Epidermal melanocyte (primary cell): ENCODE measurements at regions not wholly inside any gene's neighbourhood (a gene's known extent, or its start where the extent isn't known, plus 50 kb on each side); places are given as distances from the start of the nearest gene placed in this dataset.
"Not testable (repeated sequence)": the region's sequence is repeated elsewhere in the genome, so short reads cannot be mapped to it uniquely, and the experiment has no call there.

Experiments used
- DNase-seq: peaks from one replicate; pipeline ENCODE4 v3.0.0; 2011; ENCODE audit warnings: low spot score; ENCODE audit not compliant: insufficient read length

GRCh38 chr16:86338403-86339115, 171.8 kb upstream of the FOXF1 start:
- DNase-seq, result no peak

- DNase-seq, result no peak
Observed at GRCh38 chr16:86342161-86342834, 168.0 kb upstream of the FOXF1 start.

GRCh38 chr16:86343027-86343795, 167.1 kb upstream of the FOXF1 start:
- DNase-seq, result peak; percentile 52

GRCh38 chr16:86343796-86344585, 166.3 kb upstream of the FOXF1 start:
- no peak for DNase-seq

DNA sequence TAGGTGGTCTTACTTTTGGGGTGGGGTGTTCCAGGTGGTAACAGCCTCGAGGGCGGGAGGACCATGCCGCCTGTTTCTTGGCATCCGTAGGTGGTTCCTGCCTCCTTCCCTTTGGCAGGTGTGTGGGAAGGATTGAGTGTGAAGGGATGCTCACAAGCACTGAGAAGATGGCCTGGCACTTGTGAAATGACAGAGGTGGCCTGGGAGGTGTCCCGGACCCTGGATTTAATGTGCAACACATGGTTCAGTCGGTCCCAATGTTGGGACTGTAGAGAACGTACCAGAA, 165.8 kb upstream of the FOXF1 start:
- DNase-seq, result no peak

GRCh38 chr16:86344881-86345280, 165.4 kb upstream of the FOXF1 start:
- no peak for DNase-seq

GRCh38 chr16:86345516-86345915, 164.8 kb upstream of the FOXF1 start:
- DNase-seq, result no peak

DNA sequence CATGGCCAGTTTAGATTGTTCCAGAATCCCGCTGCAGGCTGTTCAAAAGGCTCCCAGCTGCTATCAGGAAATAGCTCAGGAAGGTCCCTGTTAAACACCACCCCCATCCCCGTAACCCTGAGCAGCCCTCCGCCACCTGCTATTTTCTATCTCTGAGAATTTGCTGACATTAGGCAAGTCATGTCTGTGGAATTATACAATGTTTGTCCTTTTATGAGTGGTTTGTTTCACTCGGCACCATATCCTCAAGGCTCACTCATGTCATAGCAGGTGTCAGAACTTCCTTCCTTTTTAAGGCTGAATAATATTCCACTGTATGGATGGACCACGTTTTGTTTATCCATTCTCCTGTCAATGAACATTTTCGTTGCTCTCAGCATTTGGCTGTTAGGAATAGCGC, 164.3 kb upstream of the FOXF1 start:
- DNase-seq, result no peak

DNA sequence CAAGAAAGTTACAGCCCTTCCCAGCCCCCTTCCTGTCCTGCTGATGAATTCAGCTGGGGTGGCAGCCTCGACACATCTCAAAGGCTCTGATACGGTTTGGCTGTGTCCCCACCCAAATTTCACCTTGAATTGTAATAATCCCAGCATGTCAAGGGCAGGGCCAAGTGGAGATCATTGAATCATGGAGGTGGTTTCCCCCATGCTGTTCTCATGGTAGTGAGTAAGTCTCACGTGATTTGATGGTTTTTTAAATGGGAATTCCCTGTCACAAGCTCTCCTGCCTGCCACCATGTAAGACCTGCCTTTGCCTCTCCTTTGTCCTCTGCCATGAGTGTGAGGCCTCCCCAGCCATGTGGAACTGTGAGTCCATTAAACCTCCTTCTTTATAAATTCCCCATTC, 163.2 kb upstream of the FOXF1 start:
- no peak for DNase-seq

DNA sequence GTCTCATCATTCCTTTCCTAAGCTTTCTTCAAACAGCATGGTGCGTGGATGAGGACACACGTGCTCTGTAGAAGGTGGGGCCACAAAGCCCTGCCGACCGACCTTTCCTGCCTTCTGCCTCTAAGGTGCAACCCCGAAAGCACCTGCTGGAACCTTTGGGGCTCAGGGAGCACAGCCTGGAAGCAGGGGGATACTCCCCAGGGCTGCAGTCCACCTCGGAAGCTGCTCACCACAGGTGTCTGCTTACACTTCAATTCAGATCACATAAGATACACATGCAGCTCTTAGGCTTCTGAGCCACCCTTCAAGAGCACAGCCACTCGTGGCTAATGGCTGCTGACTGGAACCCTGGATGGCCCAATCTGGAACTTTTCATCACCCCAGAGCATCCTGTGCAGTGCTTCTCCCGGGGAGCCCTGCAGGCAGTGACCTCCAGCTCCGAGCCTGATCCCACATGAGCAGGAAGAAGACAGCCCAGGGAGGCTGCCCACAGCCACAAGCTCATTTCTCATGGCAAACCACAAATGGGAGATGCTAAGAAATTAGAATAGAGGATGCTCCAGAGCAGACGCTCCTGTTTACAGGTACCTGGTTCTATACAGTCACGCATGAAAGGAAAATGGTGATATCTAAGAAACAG, 162.3 kb upstream of the FOXF1 start:
- no peak for DNase-seq

GRCh38 chr16:86349338-86349900, 160.9 kb upstream of the FOXF1 start:
- DNase-seq, result no peak

DNA sequence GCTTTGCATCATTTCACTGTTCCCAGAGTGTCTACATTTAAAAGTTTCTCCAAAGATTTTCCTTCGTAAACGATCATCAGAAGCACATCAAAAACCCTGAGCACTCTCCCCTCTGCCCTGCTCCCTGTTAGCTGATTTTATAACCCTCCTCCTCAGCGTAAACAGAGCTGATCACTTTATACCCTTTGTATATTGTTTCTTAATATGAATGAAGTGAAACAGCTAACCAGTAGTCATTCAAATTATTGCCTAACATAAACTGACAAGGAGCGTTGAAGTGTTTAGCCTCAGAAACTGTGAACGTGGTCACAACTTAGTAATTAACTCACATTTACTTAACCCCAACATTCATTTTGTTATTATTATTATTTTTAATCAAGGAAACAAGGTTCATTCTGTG, 160.0 kb upstream of the FOXF1 start:
- no peak for DNase-seq

- no peak for DNase-seq
Observed at GRCh38 chr16:86351041-86351784, 159.1 kb upstream of the FOXF1 start.

GRCh38 chr16:86351785-86352139, 158.6 kb upstream of the FOXF1 start:
- DNase-seq, result not testable (repeated sequence)

DNA sequence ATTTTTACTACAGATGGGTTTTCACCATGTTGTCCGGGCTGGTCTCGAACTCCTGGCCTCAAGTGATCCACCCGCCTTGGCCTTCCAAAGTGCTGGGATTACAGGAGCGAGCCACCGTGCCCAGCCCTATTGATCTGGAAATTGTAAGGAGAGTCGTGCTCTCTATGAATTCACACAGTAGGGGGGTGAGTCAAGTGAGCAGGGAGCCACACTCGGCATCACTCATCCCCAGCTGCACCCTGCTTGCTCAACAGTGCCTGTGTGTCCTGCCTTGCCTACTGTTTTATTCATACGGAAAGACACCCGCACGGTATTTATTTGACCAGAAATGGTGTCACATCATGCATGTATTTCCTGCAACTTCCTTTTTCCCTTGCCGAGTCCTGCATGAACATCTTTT, 157.2 kb upstream of the FOXF1 start:
- no peak for DNase-seq

DNA sequence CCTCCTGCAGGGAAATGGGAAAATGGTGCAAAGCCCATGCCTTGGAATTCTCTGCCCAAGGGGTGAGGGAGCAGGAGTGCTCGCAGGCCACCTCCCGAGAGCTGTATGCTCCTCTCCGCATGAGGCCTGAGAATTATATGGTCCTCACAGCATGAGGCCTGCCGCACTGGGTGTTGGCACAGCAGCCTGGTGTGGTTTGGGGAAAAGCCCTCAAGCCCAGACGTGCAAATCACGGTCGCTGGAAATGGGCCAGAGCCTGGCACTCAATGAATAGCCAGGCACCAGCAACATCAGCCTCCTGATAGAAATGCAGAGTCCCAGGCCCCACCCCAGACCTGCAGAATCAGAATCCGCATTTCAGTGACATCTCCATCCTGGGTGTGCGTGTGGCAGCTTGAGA, 156.4 kb upstream of the FOXF1 start:
- no peak for DNase-seq

GRCh38 chr16:86354641-86355513, 155.4 kb upstream of the FOXF1 start:
- no peak for DNase-seq

- no peak for DNase-seq
Observed at GRCh38 chr16:86355531-86355930, 154.8 kb upstream of the FOXF1 start.

GRCh38 chr16:86355951-86356350, 154.4 kb upstream of the FOXF1 start:
- no peak for DNase-seq
